HG02973 (cell line): ENCODE measurements at regions not wholly inside any gene's neighbourhood (a gene's known extent, or its start where the extent isn't known, plus 50 kb on each side); places are given as distances from the start of the nearest gene placed in this dataset.
"Not testable (repeated sequence)": the region's sequence is repeated elsewhere in the genome, so short reads cannot be mapped to it uniquely, and the experiment has no call there.

Experiments
- ATAC-seq: cut with Tn5 transposase; IDR thresholded peaks from one replicate; pipeline ENCODE4 v1.9.1; 2021; ENCODE audit warnings: moderate library complexity; ENCODE audit not compliant: unreplicated experiment

- no peak for ATAC-seq
Measured at GRCh38 chr17:63171428-63172393, 205.7 kb downstream of the TANC2 start.

- ATAC-seq = no peak
Measured at GRCh38 chr17:63173450-63173849, 207.4 kb downstream of the TANC2 start.

GRCh38 chr17:63173903-63174302, 207.9 kb downstream of the TANC2 start:
- no peak for ATAC-seq

- ATAC-seq = no peak
Measured at GRCh38 chr17:63178530-63178929, 212.5 kb downstream of the TANC2 start.

GRCh38 chr17:63181856-63182255, 215.8 kb downstream of the TANC2 start:
- ATAC-seq = no peak

- ATAC-seq = no peak
Measured at GRCh38 chr17:63185420-63185819, 219.4 kb downstream of the TANC2 start.

GRCh38 chr17:63189082-63189481, 223.0 kb downstream of the TANC2 start:
- ATAC-seq = no peak

GRCh38 chr17:63189930-63190329, 223.9 kb downstream of the TANC2 start:
- ATAC-seq = no peak

- no peak for ATAC-seq
Measured at GRCh38 chr17:63190821-63191370, 224.9 kb downstream of the TANC2 start.

GRCh38 chr17:63191610-63192009, 225.6 kb downstream of the TANC2 start:
- no peak for ATAC-seq

GRCh38 chr17:63193827-63194226, 227.8 kb downstream of the TANC2 start:
- ATAC-seq = no peak

GRCh38 chr17:63196772-63197335, 230.8 kb downstream of the TANC2 start:
- no peak for ATAC-seq

- no peak for ATAC-seq
Measured at GRCh38 chr17:63203652-63204051, 237.6 kb downstream of the TANC2 start.

GRCh38 chr17:63221939-63222338, 224.2 kb downstream of the CYB561 start:
- ATAC-seq = no peak

GRCh38 chr17:63222655-63223054, 223.5 kb downstream of the CYB561 start:
- ATAC-seq = no peak

GRCh38 chr17:63223212-63223911, 222.7 kb downstream of the CYB561 start:
- no peak for ATAC-seq

- ATAC-seq = no peak
Measured at GRCh38 chr17:63224644-63225043, 221.5 kb downstream of the CYB561 start.

GRCh38 chr17:63226720-63227119, 219.4 kb downstream of the CYB561 start:
- ATAC-seq = not testable (repeated sequence)

GRCh38 chr17:63231015-63231620, 215.0 kb downstream of the CYB561 start:
- ATAC-seq = not testable (repeated sequence)

- no peak for ATAC-seq
Measured at GRCh38 chr17:63232565-63233310, 213.4 kb downstream of the CYB561 start.
